Activated CD4-positive, alpha-beta T cell treated with anti-CD3 and anti-CD28 coated beads for 4 hours (primary cell): ENCODE measurements at regions not wholly inside any gene's neighbourhood (a gene's known extent, or its start where the extent isn't known, plus 50 kb on each side); places are given as distances from the start of the nearest gene placed in this dataset.
"Not testable (repeated sequence)": the region's sequence is repeated elsewhere in the genome, so short reads cannot be mapped to it uniquely, and the experiment has no call there.

Experiments used
- DNase-seq, 2 donors: peaks; one replicate each; pipeline ENCODE4 v3.0.0-alpha.2; 2020

DNA sequence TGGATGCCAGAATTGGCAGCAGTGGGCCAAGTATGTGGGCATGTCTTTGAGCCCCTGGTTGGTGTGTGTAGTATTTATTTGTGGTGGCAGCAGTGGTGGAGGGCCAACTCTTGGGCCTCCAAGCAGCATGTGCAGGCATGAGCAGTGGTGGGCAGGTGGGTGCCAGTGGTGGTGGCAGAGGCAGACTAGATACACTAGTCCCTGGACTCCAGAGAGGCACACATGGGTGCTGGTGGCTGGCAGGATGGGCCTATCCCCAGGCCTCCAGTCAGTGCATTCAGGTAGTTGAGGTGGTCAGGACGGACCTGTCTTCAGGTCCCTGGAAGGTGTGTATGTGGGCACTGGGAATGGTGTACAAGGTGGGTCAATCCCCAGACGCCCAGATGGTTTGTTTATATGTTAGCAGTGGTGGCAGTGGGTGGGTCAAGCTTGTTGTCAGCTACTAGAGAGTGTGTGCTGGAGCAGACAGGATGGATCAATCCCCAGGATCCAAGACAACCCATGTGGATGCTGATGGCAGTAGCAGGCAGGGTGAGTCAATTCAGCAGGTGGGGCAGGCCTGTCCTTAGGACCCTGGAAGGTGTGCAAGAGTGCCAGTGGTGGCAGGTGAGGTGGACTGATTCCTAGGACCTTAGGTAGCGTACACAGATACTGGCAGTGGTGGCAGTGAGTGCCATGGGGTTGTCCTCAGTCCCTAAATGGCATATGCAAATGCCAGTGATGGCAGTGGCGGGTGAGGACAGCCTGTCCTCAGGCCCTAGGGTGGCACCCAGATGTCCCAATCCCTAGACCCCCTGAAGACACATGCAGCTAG, 294.3 kb downstream of the RPS24 start:
- DNase-seq, result no peak

DNA sequence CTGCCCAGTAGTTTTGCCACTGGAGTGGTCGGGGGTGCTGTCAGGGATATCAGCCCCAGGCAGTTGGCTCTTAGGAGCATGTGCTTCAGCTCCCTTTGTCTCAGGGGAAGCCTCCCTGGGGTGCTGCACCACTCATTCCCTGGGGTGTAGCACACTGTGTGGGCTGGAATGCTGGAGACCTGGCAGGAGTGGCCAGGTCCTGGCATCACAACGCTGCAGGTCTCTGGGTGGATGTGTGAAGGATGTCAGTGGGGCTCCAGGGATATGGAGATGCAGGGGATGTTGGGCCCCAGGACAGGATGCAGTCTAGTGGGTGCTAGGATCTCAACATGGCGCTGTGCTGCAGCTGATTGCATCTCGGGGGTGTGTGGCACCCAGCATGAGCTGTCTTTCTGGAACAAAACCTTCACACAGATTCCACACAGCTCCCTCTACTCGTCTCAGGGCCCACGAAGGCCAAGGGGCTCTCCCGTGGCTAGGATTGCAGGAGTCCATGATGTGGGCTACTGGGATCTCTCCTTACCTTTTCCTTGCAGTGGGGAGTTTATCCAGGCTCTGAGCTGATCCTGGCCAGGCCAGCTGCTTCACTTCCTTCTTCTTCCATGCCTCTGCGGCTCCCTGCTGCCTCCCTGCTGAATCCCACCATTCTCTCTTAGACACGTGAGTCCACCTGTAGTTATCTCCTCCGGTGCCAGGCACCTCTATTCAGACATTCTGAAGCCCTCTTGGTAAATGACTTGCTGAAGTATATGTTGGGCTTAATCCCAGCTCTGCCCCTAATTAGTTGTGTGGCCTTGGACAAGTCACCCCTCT, 295.1 kb downstream of the RPS24 start:
- no peak for DNase-seq

- DNase-seq, result no peak
Observed at GRCh38 chr10:78330884-78331283, 297.2 kb downstream of the RPS24 start.

- DNase-seq, result no peak
Observed at GRCh38 chr10:78331391-78331922, 297.8 kb downstream of the RPS24 start.

- DNase-seq, result no peak
Observed at GRCh38 chr10:78332012-78332411, 298.3 kb downstream of the RPS24 start.

- no peak for DNase-seq
Observed at GRCh38 chr10:78332657-78333056, 299.0 kb downstream of the RPS24 start.

DNA sequence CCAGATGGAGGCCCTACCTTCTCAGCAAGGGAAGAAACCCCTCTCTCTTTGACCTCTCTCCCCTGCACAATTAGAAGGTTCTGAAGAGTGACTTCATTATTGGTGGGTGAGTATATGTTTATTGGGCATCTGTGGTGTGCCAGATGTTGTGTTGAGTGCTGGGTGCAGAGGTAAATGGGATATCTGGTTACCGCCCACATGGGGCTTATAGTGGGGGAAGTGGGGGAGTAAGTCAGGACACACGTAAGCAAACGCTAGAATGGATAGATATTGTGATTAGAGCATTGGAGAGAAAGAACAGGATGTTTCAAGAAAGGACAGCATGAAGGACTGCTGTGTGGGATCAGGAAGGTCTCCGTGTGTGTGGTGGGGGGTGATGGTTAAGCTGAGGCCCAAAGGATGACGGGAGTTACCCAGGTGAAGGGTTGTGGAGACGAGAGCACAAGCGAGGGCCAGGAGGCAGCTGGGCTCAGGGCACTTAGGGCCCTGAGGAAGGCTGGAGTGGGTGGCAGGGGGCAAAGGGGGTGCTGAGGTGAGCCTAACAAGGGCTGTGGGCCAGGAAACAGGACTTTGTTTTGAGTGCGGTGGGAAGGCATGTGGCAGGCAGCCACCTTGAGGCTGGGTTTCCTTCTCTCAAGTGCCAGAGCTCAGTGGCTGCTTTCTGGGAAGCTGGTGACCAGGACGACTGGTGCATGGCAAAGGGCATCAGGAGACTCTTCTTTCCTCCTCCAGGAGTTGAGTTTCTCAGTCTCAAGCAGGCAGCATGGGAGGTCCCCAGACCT, 299.9 kb downstream of the RPS24 start:
- no peak for DNase-seq

GRCh38 chr10:78335371-78335690, 301.7 kb downstream of the RPS24 start:
- no peak for DNase-seq

- DNase-seq, result no peak
Observed at GRCh38 chr10:78335691-78336401, 302.2 kb downstream of the RPS24 start.

GRCh38 chr10:78336402-78336791, 302.7 kb downstream of the RPS24 start:
- DNase-seq, result no peak

- DNase-seq, result no peak
Observed at GRCh38 chr10:78337016-78337415, 303.4 kb downstream of the RPS24 start.

DNA sequence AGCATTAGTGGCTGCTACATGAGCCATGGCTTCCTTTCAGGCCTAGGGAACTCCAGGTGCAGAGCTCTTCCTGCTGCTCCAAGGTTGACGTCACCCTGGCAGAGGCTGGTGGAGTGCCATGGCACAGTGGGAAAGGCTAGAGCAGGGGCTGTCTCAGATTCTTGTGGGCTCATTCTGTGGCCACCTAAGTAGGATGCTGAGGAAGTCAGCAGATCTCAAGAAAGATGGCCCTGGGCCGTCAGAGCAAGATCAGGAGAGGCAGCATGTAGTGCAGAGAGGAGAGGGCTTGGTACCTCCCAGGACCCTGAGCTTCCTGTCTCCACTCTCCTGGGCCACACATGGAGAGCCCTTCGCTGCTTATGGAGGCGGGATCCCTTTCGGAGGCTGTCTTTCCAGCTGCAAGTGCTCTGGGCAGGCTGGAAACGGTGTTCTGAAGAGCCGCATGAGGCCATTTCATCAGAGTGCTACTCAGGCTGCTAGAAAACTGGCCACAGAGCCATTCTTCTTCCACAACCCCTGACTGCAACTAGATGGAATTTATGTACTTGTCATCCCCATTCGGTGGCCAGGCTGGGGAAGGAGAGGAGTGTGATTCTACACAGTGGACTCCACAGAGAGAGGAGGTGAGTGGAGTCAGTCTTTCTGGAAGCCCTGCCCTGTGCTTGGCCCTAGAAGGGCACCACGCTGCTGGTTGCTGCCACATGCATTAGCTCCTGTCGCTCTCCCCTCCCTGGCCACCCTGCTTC, 304.2 kb downstream of the RPS24 start:
- no peak for DNase-seq

DNA sequence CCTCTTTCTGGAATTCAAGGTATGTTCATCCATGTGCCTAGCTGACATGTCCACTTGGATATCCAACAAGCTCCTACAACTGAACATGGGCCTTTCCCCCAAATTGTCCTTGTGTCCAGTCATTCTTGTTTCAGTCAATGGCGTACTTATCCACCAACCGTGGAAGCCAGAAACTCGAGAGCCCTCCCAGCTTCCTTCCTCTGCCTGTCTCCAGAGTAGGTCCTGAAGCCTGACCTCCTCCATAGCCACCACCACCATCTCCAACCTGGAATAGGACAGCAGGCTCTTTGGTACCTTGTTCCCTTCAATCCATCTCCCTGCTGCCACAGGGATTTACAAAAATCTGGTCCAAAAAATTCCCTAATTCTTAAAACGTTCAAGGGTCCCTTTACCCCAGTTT, 305.1 kb downstream of the RPS24 start:
- no peak for DNase-seq

- no peak for DNase-seq
Observed at GRCh38 chr10:78339251-78339650, 305.6 kb downstream of the RPS24 start.

GRCh38 chr10:78341953-78342614, 308.4 kb downstream of the RPS24 start:
- DNase-seq, result no peak

DNA sequence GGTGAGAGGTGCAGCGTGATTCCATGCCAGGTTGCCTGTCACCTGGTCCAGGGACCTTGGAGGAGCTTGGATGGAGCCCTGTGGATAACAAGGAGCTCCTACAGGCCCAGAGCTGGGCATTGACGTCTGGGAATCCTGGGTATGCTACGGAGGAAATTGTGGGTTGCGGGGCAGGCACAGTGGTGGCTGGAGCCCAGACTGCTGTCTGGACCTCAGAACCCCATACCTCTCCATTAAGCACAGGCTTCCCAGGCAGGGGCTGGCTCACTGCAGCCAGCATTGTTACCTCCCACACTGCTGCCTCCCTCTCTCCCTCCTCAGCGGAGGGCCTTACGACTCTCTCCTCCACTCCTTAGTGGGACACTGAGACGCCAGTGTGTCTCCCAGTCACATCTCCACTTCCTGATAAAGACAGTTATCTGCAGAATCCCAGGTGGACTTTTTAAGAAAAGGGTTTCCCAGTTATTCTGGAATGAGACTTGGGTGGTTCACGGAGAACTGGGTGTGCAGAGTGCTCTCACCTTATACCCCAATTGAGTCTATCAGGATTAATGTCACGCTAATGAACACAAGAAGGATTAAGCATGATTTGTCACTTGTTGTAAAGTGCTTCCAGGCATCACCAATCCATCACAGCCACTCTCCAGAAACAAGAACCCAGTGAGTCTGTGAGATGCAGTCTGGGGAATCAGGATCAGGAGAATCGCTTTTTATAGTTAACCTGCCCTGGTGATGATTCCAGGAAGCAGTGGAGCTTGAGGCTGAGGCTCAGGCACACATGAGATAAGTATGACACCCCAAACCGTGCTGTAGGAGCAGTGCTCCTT, 309.4 kb downstream of the RPS24 start:
- DNase-seq, result no peak

GRCh38 chr10:78344257-78344656, 310.6 kb downstream of the RPS24 start:
- DNase-seq, result not testable (repeated sequence)

- not testable (repeated sequence) for DNase-seq
Observed at GRCh38 chr10:78345515-78345914, 311.9 kb downstream of the RPS24 start.

DNA sequence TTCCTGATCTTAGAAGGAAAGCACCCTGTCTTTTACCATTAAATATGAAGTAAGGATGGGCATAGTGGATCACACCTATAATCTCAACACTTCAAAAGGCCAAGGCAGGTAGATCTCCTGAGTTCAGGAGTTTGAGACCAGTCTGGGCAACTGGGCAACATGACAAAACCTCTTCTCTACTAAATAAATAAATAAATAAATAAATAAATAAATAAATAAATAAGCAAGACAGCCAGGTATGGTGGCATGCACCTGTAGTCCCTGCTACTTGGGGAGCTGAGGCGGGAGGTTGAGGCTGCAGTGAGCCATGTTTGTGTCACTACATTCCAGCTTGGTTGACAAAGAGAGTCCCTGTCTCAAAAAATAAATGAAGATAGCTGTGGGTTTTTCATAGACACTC, 313.1 kb downstream of the RPS24 start:
- DNase-seq, result no peak

DNA sequence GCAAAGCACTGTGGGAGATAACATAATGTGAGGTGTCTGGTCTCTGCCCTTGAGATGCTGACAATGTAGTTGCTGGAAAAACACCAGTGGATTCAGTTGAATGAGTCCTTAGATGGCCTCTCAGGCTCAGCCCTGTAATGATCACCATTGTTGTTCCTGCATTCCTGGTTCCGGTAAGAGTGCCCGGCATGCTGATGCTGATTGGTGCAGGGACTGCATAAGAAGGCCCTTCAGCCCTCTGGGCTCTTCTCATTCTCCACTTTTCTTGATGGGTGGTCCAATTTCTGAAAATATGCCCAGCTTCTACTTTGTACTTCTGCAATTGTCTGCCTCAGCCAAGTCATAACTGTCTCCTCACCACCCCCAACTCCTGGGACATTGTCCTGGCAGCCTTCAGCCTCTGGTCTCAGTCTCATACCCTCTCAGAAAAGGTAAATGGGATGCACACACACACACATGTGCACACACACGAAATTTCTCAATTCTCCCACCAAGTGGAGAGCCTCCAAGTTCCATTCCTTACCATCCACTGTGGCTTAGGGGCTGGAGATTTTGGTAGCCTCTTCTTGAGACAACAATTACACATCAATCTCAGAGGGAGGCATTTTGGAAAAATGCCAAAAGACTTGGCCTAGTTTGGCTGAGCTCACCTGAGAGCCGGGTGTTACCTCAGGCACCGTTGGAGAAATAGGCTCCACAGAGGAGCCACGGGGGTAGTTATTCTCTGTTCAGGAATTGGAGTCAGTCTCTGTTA, 314.9 kb downstream of the RPS24 start:
- no peak for DNase-seq
